Upper lobe of left lung (tissue), 6 donors: ENCODE measurements at regions not wholly inside any gene's neighbourhood (a gene's known extent, or its start where the extent isn't known, plus 50 kb on each side); places are given as distances from the start of the nearest gene placed in this dataset.

Source experiments
- ATAC-seq, 2 donors: fragments of 200-7000 bp; cut with Tn5 transposase; one replicate each; pipeline ENCODE4 v1.9.1; 2022; ENCODE audit warnings: mild to moderate bottlenecking in 2 of 2, moderate library complexity in 2 of 2; ENCODE audit not compliant: low FRiP score in 2 of 2
- DNase-seq, 2 donors: peaks; one replicate each; pipeline ENCODE4 v3.0.0-alpha.2; 2019 to 2020
- H3K27ac ChIP-seq, 4 donors: fragments of 200-600 bp; sonication (generic); one replicate each; pipeline ENCODE4 v1.5.1; 2016 to 2019
- H3K27me3 ChIP-seq, 4 donors: fragments of 200-600 bp; sonication (generic); one replicate each; pipeline ENCODE4 v1.5.1; 2017 to 2019
- H3K36me3 ChIP-seq, 4 donors: fragments of 200-600 bp; sonication (generic); one replicate each; pipeline ENCODE4 v1.5.1; 2016 to 2019
- H3K4me1 ChIP-seq, 4 donors: fragments of 200-600 bp; sonication (generic); one replicate each; pipeline ENCODE4 v1.5.1; 2018 to 2019
- H3K4me3 ChIP-seq, 4 donors: fragments of 200-600 bp; sonication (generic); one replicate each; pipeline ENCODE4 v1.5.1; 2017 to 2019; ENCODE audit warnings: mild to moderate bottlenecking in 2 of 4, moderate library complexity in 1 of 4
- H3K9me3 ChIP-seq, 4 donors: fragments of 200-600 bp; sonication (generic); one replicate each; pipeline ENCODE4 v1.5.1; 2018 to 2019
- EP300 ChIP-seq, 4 donors: sonication (generic); formaldehyde crosslinking; IDR thresholded peaks; one replicate each; pipeline ENCODE4 v1.5.1; 2017; ENCODE audit warnings: antibody characterized with exemption in 4 of 4, control low read depth in 2 of 4
- POLR2A ChIP-seq, 4 donors: fragments of 450-650 bp; IDR thresholded peaks; one replicate each; pipeline ENCODE4 v1.5.1; 2016 to 2017; ENCODE audit warnings: antibody characterized with exemption in 4 of 4, mild to moderate bottlenecking in 2 of 4
- POLR2AphosphoS5 ChIP-seq, 2 donors: sonication (generic); formaldehyde crosslinking; IDR thresholded peaks; one replicate each; pipeline ENCODE4 v1.5.1; 2017; ENCODE audit warnings: antibody characterized with exemption in 2 of 2
- whole genome bisulfite sequencing, 2 donors: methylation state at CpG; one replicate each; pipeline ENCODE4 v1.1.5; 2017 to 2018; 5-methylcytosine and 5-hydroxymethylcytosine counted together
- TF ChIP-seq, protein P1 (sequence below), 6 experiments: fragments of 450-650 bp in 4 of 6; fragments of 200-600 bp in 2 of 6; sonication (generic) in 2 of 6; IDR thresholded peaks; one replicate each; pipeline ENCODE4 v1.5.1; 2016 to 2019; ENCODE audit warnings: antibody characterized with exemption in 6 of 6
- donor health status: DM: no; HTN: no; CAD: no; lungs with moderate emphysema.
- donor health status: DM: no; HTN: yes; CAD: no; lungs with severe emphysema.

DNA sequence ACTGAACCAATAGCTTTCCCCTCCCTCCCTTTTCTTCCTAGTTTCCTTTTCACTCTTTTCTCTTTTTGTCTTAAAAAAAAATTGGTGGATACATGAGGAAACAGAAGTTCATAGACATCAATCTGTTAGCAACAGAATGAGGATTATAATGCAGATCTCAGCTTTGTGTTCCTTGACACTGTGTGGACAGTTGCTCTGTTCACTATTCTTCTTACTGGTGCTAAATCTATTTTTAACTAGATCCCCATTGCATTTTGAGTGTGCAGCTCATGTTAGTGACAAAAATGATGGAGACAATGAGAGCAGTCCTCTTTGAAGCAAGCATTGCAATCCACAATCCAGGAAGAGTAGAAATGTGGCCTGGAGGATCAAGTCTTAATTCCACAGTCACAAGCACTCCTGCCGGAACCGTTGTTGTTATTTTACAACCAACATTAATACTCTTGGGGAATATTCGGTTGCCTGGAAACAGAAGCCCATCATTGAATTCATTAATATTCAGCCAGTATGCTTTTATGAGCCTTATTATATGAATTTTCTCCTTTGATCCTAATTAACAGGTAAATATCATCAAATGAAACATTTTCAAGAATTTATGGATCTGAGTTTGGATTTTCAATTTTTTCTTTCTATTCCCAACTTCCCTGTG, 1016.8 kb downstream of the NTRK3 start:
- no peaks in the 10 kb centered on the region for H3K4me1 ChIP-seq
- 83 to 92% methylated on average over 3 of the region's 3 CpGs for WGBS, 2 donors
- no peak overlapping the region for H3K27ac ChIP-seq
- H3K27me3 ChIP-seq, result no peaks in the 10 kb centered on the region
- no peak for ATAC-seq
- TF ChIP-seq, protein P1, sequence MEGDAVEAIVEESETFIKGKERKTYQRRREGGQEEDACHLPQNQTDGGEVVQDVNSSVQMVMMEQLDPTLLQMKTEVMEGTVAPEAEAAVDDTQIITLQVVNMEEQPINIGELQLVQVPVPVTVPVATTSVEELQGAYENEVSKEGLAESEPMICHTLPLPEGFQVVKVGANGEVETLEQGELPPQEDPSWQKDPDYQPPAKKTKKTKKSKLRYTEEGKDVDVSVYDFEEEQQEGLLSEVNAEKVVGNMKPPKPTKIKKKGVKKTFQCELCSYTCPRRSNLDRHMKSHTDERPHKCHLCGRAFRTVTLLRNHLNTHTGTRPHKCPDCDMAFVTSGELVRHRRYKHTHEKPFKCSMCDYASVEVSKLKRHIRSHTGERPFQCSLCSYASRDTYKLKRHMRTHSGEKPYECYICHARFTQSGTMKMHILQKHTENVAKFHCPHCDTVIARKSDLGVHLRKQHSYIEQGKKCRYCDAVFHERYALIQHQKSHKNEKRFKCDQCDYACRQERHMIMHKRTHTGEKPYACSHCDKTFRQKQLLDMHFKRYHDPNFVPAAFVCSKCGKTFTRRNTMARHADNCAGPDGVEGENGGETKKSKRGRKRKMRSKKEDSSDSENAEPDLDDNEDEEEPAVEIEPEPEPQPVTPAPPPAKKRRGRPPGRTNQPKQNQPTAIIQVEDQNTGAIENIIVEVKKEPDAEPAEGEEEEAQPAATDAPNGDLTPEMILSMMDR (IDR thresholded peaks at IDR 0.05), result no peak
- TF ChIP-seq POLR2AphosphoS5 (IDR thresholded peaks at IDR 0.05), result no peak
- DNase-seq, result no peak
- no peaks in the 10 kb centered on the region for H3K36me3 ChIP-seq
- no peak overlapping the region for H3K4me3 ChIP-seq
- no peaks in the 10 kb centered on the region for H3K9me3 ChIP-seq

DNA sequence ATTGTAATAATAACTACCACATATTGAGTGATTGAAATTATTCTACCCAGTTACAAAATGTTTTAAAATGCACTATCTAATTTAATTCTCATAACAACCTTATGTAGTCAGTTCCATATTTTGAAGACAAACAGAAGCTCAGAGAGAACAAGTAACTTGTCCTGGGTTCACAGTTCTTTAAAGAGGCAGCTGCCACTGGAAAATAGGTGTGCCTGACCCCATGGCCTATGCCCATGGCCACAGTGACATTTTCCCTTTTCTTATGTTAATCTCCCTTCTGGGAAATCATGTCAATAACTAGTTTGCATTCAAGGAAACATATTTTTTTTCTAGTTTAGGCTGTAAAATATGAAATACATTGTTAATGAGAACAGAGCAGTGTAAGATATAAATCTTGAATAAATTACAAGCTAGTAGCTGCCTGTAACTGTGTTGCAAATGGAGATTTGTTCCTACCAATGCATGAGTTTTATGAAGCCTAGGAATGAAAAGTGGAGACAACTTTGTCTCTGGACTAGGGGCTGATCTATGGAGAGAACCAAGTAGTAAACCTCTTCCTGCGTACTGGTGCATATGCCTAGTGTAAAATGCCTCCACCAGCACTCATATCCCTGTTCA, 1018.0 kb downstream of the NTRK3 start:
- ATAC-seq (no peak), DNase-seq (no peak)
- Histone ChIP-seq H3K9me3 (no peaks in the 10 kb centered on the region), H3K36me3 (no peaks in the 10 kb centered on the region), H3K4me1 (no peaks in the 10 kb centered on the region), H3K27ac (no peak overlapping the region), H3K4me3 (no peak overlapping the region), H3K27me3 (no peaks in the 10 kb centered on the region)
- WGBS, 2 donors, result 85 to 86% methylated on average over 1 of the region's 1 CpG
- TF ChIP-seq EP300 (IDR thresholded peaks at IDR 0.05), result no peak
- TF ChIP-seq, protein P1 (IDR thresholded peaks at IDR 0.05), result no peak
- no peak for TF ChIP-seq POLR2AphosphoS5 (IDR thresholded peaks at IDR 0.05)
- TF ChIP-seq POLR2A (IDR thresholded peaks at IDR 0.05), result no peak

DNA sequence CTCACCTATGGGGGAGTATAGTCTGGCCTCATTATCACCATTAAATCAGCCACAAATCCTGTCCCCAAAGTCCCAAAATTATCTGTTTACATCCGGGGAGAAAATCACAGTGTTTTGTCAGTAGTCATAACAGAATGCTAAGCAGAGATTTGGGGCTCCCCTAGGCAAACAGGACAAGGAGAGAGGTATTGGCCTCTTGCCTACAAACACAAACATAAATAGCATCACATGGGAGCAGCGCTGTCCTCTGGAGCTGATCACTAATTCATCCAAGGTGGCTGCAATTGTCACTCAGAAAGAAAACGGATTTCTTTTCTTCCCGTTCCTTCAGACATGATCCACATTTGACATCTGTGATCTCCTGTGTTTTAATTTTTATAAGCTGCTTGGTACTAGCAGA, 1028.1 kb downstream of the NTRK3 start:
- WGBS, 2 donors, result 54 to 81% methylated on average over 4 of the region's 4 CpGs
- no peak overlapping the region for H3K4me3 ChIP-seq

DNA sequence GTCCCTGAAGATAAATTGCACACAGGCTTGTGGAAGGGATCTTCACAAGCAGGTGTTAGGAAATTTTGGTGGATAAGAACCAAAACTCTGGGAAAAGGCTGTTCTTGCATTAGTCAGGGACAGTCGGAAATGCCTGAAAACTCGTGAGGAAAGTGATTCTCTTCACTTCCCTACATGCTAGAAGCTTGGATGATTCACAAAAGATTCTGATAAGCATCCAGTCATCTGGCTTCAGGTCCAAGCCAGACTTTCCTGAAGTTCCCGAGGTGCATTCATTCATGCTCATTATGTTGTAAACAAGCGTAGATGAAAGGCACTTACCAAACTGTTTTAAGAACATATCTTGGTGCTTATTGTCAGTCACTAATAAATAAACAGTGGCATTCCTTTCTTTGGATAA, 1028.7 kb downstream of the NTRK3 start:
- Histone ChIP-seq H3K27me3 (no peaks in the 10 kb centered on the region), H3K4me1 (no peaks in the 10 kb centered on the region), H3K36me3 (no peaks in the 10 kb centered on the region), H3K9me3 (no peaks in the 10 kb centered on the region), H3K27ac (no peak overlapping the region), H3K4me3 (no peak overlapping the region)
- WGBS, 2 donors, result 47 to 67% methylated on average over 4 of the region's 4 CpGs
- DNase-seq (no peak), ATAC-seq (no peak)
- TF ChIP-seq, protein P1 (IDR thresholded peaks at IDR 0.05), result no peak
- TF ChIP-seq POLR2AphosphoS5 (IDR thresholded peaks at IDR 0.05) (no peak), POLR2A (IDR thresholded peaks at IDR 0.05) (no peak), EP300 (IDR thresholded peaks at IDR 0.05) (no peak)

More for the DNA sequence above, 1028.1 kb downstream of the NTRK3 start:
- no peak for TF ChIP-seq EP300 (IDR thresholded peaks at IDR 0.05)
- TF ChIP-seq, protein P1 (IDR thresholded peaks at IDR 0.05), result no peak
- no peak for TF ChIP-seq POLR2AphosphoS5 (IDR thresholded peaks at IDR 0.05)
- no peak for TF ChIP-seq POLR2A (IDR thresholded peaks at IDR 0.05)
- no peak for ATAC-seq
- Histone ChIP-seq H3K4me1 (no peaks in the 10 kb centered on the region), H3K9me3 (no peaks in the 10 kb centered on the region), H3K27ac (no peak overlapping the region), H3K36me3 (no peaks in the 10 kb centered on the region), H3K27me3 (no peaks in the 10 kb centered on the region)
- no peak for DNase-seq

DNA sequence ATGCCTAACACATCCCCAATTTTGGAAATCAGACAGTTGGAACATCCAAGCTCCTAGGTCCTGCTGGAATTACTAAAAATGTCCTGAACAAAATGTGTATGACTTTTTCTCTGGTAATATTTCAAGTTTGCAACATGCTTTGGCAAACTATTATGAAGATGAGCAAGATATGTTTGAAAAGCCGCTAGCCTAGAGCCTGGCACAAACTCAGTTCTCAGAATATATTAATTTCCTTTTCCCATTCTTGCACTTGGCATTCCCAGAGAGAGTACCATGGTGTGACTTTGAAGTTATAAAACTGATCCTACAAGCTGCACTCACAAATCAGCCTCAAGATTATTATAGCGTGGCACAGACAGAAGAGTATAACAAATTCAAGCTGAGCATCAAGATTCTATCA, 1031.1 kb downstream of the NTRK3 start:
- 67 to 85% methylated on average over 2 of the region's 2 CpGs for WGBS, 2 donors
- ATAC-seq, result no peak
- H3K27ac ChIP-seq, result no peak overlapping the region
- no peak for DNase-seq
- H3K9me3 ChIP-seq, result no peaks in the 10 kb centered on the region
- TF ChIP-seq, protein P1 (IDR thresholded peaks at IDR 0.05), result no peak
- TF ChIP-seq EP300 (IDR thresholded peaks at IDR 0.05) (no peak), POLR2A (IDR thresholded peaks at IDR 0.05) (no peak), POLR2AphosphoS5 (IDR thresholded peaks at IDR 0.05) (no peak)
- no peaks in the 10 kb centered on the region for H3K4me1 ChIP-seq
- no peak overlapping the region for H3K4me3 ChIP-seq
- H3K27me3 ChIP-seq, result no peaks in the 10 kb centered on the region
- no peaks in the 10 kb centered on the region for H3K36me3 ChIP-seq
